COLO668 (cell line): ENCODE measurements at regions not wholly inside any gene's neighbourhood (a gene's known extent, or its start where the extent isn't known, plus 50 kb on each side); places are given as distances from the start of the nearest gene placed in this dataset.

Experiments used
- DNase-seq: peaks from one replicate; lab custom pipeline; 2025; ENCODE audit not compliant: unreplicated experiment; lab: John Stamatoyannopoulos, UW

- DNase-seq, result no peak
Observed at GRCh38 chr1:30516485-30516858, 206.9 kb downstream of the MATN1 start.

GRCh38 chr1:30515755-30516484 lies 207.5 kb downstream of the MATN1 start:
- DNase-seq, result no peak

- DNase-seq, result no peak
Observed at GRCh38 chr1:30514945-30515344, 208.4 kb downstream of the MATN1 start.

- no peak for DNase-seq
Observed at GRCh38 chr1:30514137-30514654, 209.2 kb downstream of the MATN1 start.

GRCh38 chr1:30513396-30514136 lies 209.8 kb downstream of the MATN1 start:
- DNase-seq, result no peak

GRCh38 chr1:30512914-30513265 lies 210.5 kb downstream of the MATN1 start:
- no peak for DNase-seq

- no peak for DNase-seq
Observed at GRCh38 chr1:30511991-30512913, 211.1 kb downstream of the MATN1 start.

- no peak for DNase-seq
Observed at GRCh38 chr1:30511563-30511962, 211.8 kb downstream of the MATN1 start.

GRCh38 chr1:30511106-30511505 lies 212.3 kb downstream of the MATN1 start:
- no peak for DNase-seq

- DNase-seq, result no peak
Observed at GRCh38 chr1:30509670-30510069, 213.7 kb downstream of the MATN1 start.

GRCh38 chr1:30508611-30509010 lies 214.8 kb downstream of the MATN1 start:
- DNase-seq, result no peak

- DNase-seq, result no peak
Observed at GRCh38 chr1:30508175-30508448, 215.3 kb downstream of the MATN1 start.

- DNase-seq, result no peak
Observed at GRCh38 chr1:30507401-30508174, 215.8 kb downstream of the MATN1 start.

- DNase-seq, result no peak
Observed at GRCh38 chr1:30507016-30507312, 216.4 kb downstream of the MATN1 start.

- no peak for DNase-seq
Observed at GRCh38 chr1:30506291-30507015, 216.9 kb downstream of the MATN1 start.

GRCh38 chr1:30505853-30506252 lies 217.5 kb downstream of the MATN1 start:
- no peak for DNase-seq

GRCh38 chr1:30492451-30492850 lies 230.9 kb downstream of the MATN1 start:
- DNase-seq, result no peak

- DNase-seq, result no peak
Observed at GRCh38 chr1:30491831-30492230, 231.6 kb downstream of the MATN1 start.

- DNase-seq, result no peak
Observed at GRCh38 chr1:30490554-30491053, 232.8 kb downstream of the MATN1 start.

GRCh38 chr1:30489737-30490389 lies 233.5 kb downstream of the MATN1 start:
- no peak for DNase-seq
